B cell (primary cell): ENCODE measurements at regions not wholly inside any gene's neighbourhood (a gene's known extent, or its start where the extent isn't known, plus 50 kb on each side); places are given as distances from the start of the nearest gene placed in this dataset.

Source experiments
- CTCF ChIP-seq: fragments of 200-600 bp; IDR thresholded peaks from one replicate; pipeline ENCODE4 v1.8.0; 2022; ENCODE audit warnings: antibody characterized with exemption, mild to moderate bottlenecking
- EZH2 ChIP-seq: IDR thresholded peaks from 2 replicates; pipeline ENCODE4 v1.6.1; 2012; ENCODE audit warnings: borderline replicate concordance, low read depth, mild to moderate bottlenecking, moderate library complexity, low read length; ENCODE audit not compliant: insufficient read depth, poor library complexity, severe bottlenecking

- TF ChIP-seq CTCF (no peak), EZH2 (no peak)
Measured at GRCh38 chr10:61541960-61542359, 88.8 kb upstream of the TMEM26 start.
